Activated CD8-positive, alpha-beta T cell treated with anti-CD3 and anti-CD28 coated beads, Interleukin-2, amount 10 ng/mL, durations not matched to agents 7 days and 5 days (primary cell): ENCODE measurements at regions not wholly inside any gene's neighbourhood (a gene's known extent, or its start where the extent isn't known, plus 50 kb on each side); places are given as distances from the start of the nearest gene placed in this dataset.
"Not testable (repeated sequence)": the region's sequence is repeated elsewhere in the genome, so short reads cannot be mapped to it uniquely, and the experiment has no call there.

Experiments used
- ATAC-seq: fragments of 150-1000 bp; cut with Tn5 transposase; one replicate; pipeline ENCODE4 v1.10.0; 2021; ENCODE audit warnings: moderate library complexity
- CTCF ChIA-PET: fragments of 350-600 bp; sonication (Branson Sonifier 250); formaldehyde crosslinking; loops from one replicate; lab custom pipeline; 2021; ENCODE audit warnings: antibody characterized with exemption; lab: Charles Lee
- POLR2A ChIA-PET: fragments of 350-600 bp; sonication (Branson Sonifier 250); formaldehyde crosslinking; loops from one replicate; lab custom pipeline; 2021; ENCODE audit warnings: antibody characterized with exemption; lab: Charles Lee
- DNase-seq: peaks from one replicate; pipeline ENCODE4 v3.0.0-alpha.2; 2020
- H3K27ac Mint-ChIP-seq: one replicate; pipeline ENCODE4 v1.8.0; 2021; ENCODE audit warnings: mild to moderate bottlenecking, mixed read lengths
- H3K27me3 Mint-ChIP-seq: one replicate; pipeline ENCODE4 v1.8.0; 2021; ENCODE audit warnings: low read depth, mixed read lengths
- H3K36me3 Mint-ChIP-seq: one replicate; pipeline ENCODE4 v1.8.0; 2021; ENCODE audit warnings: low read depth, mixed read lengths
- H3K4me1 Mint-ChIP-seq: one replicate; pipeline ENCODE4 v1.8.0; 2021; ENCODE audit warnings: low read depth, mixed read lengths
- H3K4me3 Mint-ChIP-seq: one replicate; pipeline ENCODE4 v1.8.0; 2021; ENCODE audit warnings: mild to moderate bottlenecking, mixed read lengths
- H3K9me3 Mint-ChIP-seq: one replicate; pipeline ENCODE4 v1.8.0; 2022; ENCODE audit warnings: mixed read lengths; ENCODE audit not compliant: insufficient read depth

DNA sequence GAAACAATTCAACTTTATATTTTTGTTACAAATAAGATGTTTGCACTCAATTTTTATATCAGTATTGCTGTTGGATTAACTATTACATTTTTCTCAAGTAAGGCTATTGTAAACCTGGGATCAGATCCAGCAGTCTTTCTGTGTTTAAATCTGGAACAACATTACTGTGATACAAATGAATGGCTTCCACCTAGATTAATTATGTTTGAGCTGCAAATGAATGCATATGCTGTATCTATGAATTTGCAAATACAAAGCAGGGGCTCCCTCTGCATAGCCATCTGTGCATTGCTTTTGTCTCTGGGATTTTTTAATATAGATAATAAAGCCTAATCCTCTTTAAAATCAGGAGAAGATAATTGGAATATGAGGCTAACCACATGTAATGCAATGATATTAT lies 69.8 kb upstream of the NEIL3 start:
- Mint-ChIP-seq H3K4me1 (peaks cover 5% of the 10 kb centered on the region), H3K9me3 (no peaks in the 10 kb centered on the region), H3K4me3 (no peak overlapping the region), H3K27me3 (no peaks in the 10 kb centered on the region), H3K36me3 (no peaks in the 10 kb centered on the region), H3K27ac (no peak overlapping the region)
- ATAC-seq (no peak), DNase-seq (no peak)
- POLR2A ChIA-PET: no interaction called here
- CTCF ChIA-PET: no interaction called here

DNA sequence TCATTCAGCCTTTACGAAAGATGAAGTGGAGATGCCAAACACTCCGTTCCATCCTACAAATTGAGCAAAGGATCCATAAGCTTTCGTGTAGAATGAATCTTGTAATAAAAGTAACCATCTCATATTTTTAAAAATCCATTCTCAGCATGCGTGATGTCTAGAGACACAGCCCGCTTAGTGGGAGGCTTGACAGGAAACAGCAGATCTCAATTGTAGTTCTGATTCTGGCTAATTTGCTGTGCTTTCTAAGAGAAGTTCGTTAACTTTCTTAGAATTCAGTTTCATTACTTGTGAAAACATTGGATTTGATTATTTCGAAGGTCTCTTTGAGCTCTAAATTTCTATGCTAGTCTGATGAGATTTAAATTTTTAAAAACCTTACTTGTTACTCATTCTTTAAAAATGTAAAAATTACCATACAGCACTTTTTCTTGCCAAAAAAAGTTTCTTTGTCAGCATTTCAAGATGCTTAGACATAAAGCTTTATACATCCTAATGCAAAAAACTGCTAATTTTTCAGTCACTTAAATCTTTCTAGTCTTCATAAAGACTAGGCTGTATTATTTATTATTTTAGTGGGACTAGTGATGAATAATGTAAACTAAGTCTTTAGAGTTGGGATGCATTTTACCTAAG lies 66.9 kb upstream of the NEIL3 start:
- Mint-ChIP-seq H3K36me3 (no peaks in the 10 kb centered on the region), H3K4me3 (no peak overlapping the region), H3K27me3 (peaks cover 6% of the 10 kb centered on the region), H3K9me3 (no peaks in the 10 kb centered on the region), H3K4me1 (peaks cover 5% of the 10 kb centered on the region), H3K27ac (peak overlapping the region; percentile 60)
- DNase-seq (no peak), ATAC-seq (no peak)
- ChIA-PET CTCF (no interaction called here), POLR2A (no interaction called here)

DNA sequence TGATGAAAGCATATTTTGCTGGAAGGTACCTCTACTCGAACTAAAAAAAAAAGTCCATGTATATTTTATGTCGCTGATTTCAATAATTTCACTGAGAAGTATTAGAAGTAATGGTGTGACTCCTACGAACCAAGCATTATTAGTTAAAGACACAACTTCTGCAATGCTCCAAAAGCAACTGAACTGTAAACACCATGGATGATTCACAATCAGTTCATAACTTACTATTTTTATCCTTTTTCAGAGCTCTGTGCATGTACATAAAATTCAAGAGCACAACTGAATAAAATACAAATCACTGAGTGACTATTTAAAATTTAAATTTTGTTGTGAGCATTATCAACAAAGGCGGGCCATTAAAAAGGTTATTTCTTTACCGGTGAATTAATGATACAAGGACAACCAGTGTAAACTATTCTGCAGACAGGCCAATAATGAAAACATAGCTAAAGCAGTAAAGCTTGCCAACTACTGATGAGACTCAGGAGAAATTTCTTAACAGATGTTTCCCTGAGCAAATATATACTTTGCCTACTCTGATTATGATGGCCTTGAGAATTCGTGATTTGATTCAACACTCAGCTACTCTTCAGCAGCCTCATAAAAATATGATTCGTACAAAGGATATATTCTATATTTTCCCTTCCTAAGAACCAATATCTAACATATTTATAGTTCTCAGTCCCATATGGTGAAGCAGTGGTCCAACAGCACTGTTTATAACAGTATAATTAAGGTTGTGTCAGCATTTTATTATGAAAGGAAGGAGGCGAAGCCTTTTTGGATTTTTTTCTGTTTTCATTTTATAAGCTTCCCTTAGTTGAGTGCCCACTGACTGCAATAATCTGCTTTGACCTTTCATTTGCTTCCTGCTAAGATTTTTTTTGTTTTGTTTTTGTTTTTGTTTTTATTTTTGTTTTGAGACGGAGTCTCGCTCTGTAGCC lies 62.8 kb upstream of the NEIL3 start:
- ChIA-PET POLR2A (no interaction called here), CTCF (interaction anchor here (1.2 kb wide), 1 partner anchor 92 kb away, joined by 3 read pairs; no protein-coding TSS in a partner anchor)
- Mint-ChIP-seq H3K4me3 (no peak overlapping the region), H3K27ac (no peak overlapping the region), H3K27me3 (peaks cover 12% of the 10 kb centered on the region), H3K36me3 (no peaks in the 10 kb centered on the region), H3K9me3 (no peaks in the 10 kb centered on the region), H3K4me1 (peaks cover 15% of the 10 kb centered on the region)
- ATAC-seq: no peak
- DNase-seq: no peak

DNA sequence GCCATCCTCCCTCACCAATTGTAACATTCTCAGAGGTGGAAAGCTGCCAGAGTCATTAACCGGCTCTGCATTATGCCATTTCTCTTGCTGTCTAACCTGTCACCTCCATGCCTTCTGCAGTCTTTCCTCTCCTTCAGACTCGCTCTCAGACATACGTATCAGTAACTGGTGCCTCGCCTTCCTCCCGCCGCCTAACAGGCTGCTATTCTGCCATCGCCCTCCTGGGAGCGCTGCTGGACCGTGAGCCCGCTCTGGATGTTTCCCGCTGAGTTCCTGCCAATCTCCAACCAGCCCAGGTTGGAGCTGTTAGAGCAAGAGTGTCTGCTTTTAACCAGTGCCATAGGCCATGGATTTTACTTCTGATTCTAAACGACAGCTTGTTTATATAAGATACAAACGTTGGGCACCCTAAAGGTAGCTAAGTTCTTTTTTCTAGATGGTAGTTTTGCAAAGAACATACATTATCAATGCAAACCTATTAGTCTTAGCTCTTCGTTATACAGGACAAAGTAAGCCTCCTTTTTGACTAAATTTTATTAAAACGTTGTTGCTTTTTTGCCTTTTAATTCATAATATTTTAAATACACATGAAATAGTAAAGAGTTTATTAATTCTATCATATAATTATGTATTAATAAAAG lies 59.5 kb upstream of the NEIL3 start:
- ChIA-PET CTCF (interaction anchor here (0.6 to 3.8 kb wide), 36 partner anchors 11 to 310 kb away, joined by 3 to 110 read pairs (median 4); partner anchors contain the start of genes AGA and NEIL3), POLR2A (interaction anchor here (1.1 to 1.5 kb wide), 2 partner anchors 60 to 192 kb away, joined by 6 read pairs; partner anchors contain the start of genes AGA and NEIL3)
- Mint-ChIP-seq H3K27me3 (peaks cover 12% of the 10 kb centered on the region), H3K4me1 (peaks cover 10% of the 10 kb centered on the region), H3K4me3 (no peak overlapping the region), H3K27ac (no peak overlapping the region), H3K36me3 (no peaks in the 10 kb centered on the region), H3K9me3 (no peaks in the 10 kb centered on the region)
- ATAC-seq: peak; percentile 97
- peak; percentile 77 for DNase-seq

DNA sequence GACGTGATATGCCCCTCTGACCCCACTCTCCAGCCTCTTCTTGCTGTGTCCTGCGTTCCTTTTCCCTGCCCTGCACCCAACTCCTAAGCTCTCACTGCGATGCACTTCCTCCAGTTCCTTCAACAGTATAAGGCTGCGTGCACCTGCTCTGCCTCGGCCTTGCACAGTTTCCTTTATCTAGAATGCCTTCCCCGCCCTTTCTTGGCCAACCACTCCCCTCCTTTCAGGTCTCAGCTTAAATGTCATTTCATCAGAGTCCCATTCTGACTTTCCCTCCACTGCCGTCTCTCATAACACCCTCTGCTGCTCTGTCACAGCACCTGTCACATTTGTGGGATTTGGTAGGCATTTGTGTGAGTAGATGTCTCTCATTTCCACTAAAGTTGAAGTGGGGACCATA lies 58.4 kb upstream of the NEIL3 start:
- H3K4me1 Mint-ChIP-seq: peaks cover 10% of the 10 kb centered on the region
- ChIA-PET POLR2A (no interaction called here), CTCF (interaction anchor here (0.7 to 3.8 kb wide), 18 partner anchors 10 to 309 kb away, joined by 3 to 110 read pairs (median 6); partner anchors contain the start of genes AGA and NEIL3)
- DNase-seq (peak; percentile 33), ATAC-seq (peak; percentile 40)
- H3K9me3 Mint-ChIP-seq: no peaks in the 10 kb centered on the region
- H3K27me3 Mint-ChIP-seq: peaks cover 6% of the 10 kb centered on the region
- H3K36me3 Mint-ChIP-seq: no peaks in the 10 kb centered on the region
- no peak overlapping the region for H3K27ac Mint-ChIP-seq
- no peak overlapping the region for H3K4me3 Mint-ChIP-seq

DNA sequence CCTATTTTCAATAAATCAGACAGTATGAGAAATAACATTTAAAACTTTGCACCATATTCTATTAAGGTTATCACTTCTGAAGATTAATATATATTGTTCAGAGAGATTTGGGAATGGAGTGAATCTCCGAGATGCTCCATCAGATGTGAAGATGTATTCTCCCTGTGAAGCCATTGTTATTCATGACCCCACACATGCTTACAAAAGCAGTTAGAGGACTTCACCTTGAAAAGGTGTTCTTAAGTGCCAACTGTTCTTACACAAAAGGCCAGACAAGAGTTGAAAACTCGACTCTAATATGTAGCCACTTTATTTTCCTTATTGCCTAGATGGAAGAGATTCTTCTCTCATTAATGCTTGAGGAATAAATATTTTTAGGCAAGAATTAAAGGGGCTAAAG lies 54.3 kb upstream of the NEIL3 start:
- no peaks in the 10 kb centered on the region for H3K27me3 Mint-ChIP-seq
- DNase-seq: no peak
- H3K4me3 Mint-ChIP-seq: no peak overlapping the region
- ChIA-PET POLR2A (no interaction called here), CTCF (interaction anchor here (0.6 kb wide), 1 partner anchor 81 kb away, joined by 3 read pairs; no protein-coding TSS in a partner anchor)
- no peaks in the 10 kb centered on the region for H3K9me3 Mint-ChIP-seq
- no peaks in the 10 kb centered on the region for H3K36me3 Mint-ChIP-seq
- H3K27ac Mint-ChIP-seq: no peak overlapping the region
- ATAC-seq: no peak
- H3K4me1 Mint-ChIP-seq: peaks cover 4% of the 10 kb centered on the region

DNA sequence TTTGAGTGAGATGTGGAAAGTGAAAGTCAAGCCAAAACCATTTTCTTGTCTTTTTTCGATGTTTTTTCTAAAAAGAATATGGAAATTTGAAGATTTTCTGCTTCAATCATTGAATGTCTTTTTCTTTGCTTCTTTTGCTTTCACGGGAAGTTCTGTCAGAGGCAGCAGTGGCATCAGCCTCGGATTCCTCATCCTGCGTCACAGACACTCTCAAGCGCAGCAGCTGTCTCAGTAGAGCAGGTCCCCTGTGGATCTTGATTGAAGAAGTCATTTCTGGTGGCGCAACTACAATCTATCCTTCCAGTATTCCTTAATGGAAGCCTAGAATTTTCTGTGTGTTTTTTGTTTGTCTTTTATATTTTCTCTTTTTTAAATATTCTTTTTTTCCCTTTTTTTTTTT lies 52.7 kb upstream of the NEIL3 start:
- no peak for DNase-seq
- Mint-ChIP-seq H3K27me3 (peaks cover 4% of the 10 kb centered on the region), H3K9me3 (no peaks in the 10 kb centered on the region), H3K4me1 (no peaks in the 10 kb centered on the region), H3K36me3 (no peaks in the 10 kb centered on the region), H3K27ac (no peak overlapping the region), H3K4me3 (no peak overlapping the region)
- ATAC-seq: no peak
- CTCF ChIA-PET: no interaction called here
- POLR2A ChIA-PET: interaction anchor here (0.6 kb wide), 1 partner anchor 748 kb away, joined by 4 read pairs; no protein-coding TSS in a partner anchor

DNA sequence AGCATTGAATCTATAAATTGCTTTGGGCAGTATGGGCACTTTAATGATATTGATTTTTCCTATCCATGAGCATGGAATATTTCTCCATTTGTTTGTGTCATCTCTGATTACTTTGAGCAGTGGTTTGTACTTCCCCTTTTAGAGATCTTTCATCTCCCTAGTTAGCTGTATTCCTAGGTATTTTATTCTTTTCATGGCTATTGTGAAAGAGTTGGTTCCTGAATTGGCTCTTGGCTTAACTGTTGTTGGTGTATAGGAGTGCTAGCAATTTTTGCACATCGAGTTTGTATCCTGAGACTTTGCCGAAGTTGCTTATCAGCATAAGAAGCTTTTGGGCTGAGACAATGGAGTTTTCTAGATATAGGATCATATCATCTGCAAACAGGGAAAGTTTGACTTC lies 50.2 kb upstream of the NEIL3 start:
- CTCF ChIA-PET, H3K4me3 Mint-ChIP-seq, POLR2A ChIA-PET, H3K4me1 Mint-ChIP-seq, H3K27me3 Mint-ChIP-seq, H3K27ac Mint-ChIP-seq, DNase-seq, ATAC-seq, H3K36me3 Mint-ChIP-seq, H3K9me3 Mint-ChIP-seq: not testable (repeated sequence)
